ENCODE measurements at regions not wholly inside any gene's neighbourhood (a gene's known extent, or its start where the extent isn't known, plus 50 kb on each side); places are given as distances from the start of the nearest gene placed in this dataset.

GRCh38 chr3:4151859-4152258, 151.3 kb upstream of the SETMAR start:
- no peak overlapping the region for H3K4me3 ChIP-seq (ENCODE audit: low read depth in 2 of 2, low read length in 1 of 2)
- CTCF ChIA-PET = no interaction called here
- no peaks in the 10 kb centered on the region for H4K20me1 ChIP-seq (ENCODE audit: insufficient read depth)
- no peaks in the 10 kb centered on the region for H3K9me2 ChIP-seq
- H3K36me3 ChIP-seq (replicated peaks in 1 of 2; ENCODE audit: control insufficient read depth in 1 of 2, insufficient read depth in 2 of 2, low read length in 1 of 2) = no peaks in the 10 kb centered on the region
- no peak for DNase-seq
- 9% methylated on average over 1 of the region's 1 CpG for WGBS (ENCODE audit: low lambda C conversion rate)
- no peaks in the 10 kb centered on the region for H3K9me3 ChIP-seq
- TF ChIP-seq MXI1 (IDR thresholded peaks at IDR 0.05; ENCODE audit: low read depth, low read length) (no peak), FOSL2 (IDR thresholded peaks at IDR 0.05; ENCODE audit: borderline replicate concordance, low read depth) (no peak), MEF2A (IDR thresholded peaks at IDR 0.05; ENCODE audit: borderline replicate concordance, low read depth) (no peak), MAX (IDR thresholded peaks at IDR 0.05; ENCODE audit: low read depth) (no peak), FOXJ3 (CRISPR knock-in tag; IDR thresholded peaks at IDR 0.05) (no peak), CHD2 (IDR thresholded peaks at IDR 0.05; ENCODE audit: low read length, partially characterized antibody) (no peak), TCF12 (IDR thresholded peaks at IDR 0.05) (no peak), USF1 (IDR thresholded peaks at IDR 0.05; ENCODE audit: borderline replicate concordance, low read depth) (no peak), NFIC (IDR thresholded peaks at IDR 0.05; ENCODE audit: borderline replicate concordance) (no peak), RAD21 (IDR thresholded peaks at IDR 0.05; ENCODE audit: low read length) (no peak), CTCF (IDR thresholded peaks at IDR 0.05) (no peak), POLR2AphosphoS5 (IDR thresholded peaks at IDR 0.05; ENCODE audit: low read depth, low read length) (no peak), SIN3A (IDR thresholded peaks at IDR 0.05; ENCODE audit: borderline replicate concordance, low read depth, low read length) (no peak), YY1 (IDR thresholded peaks at IDR 0.05; ENCODE audit: low read depth) (no peak), RXRA (IDR thresholded peaks at IDR 0.05; ENCODE audit: borderline replicate concordance, low read depth) (no peak), PBX3 (IDR thresholded peaks at IDR 0.05) (no peak), REST (IDR thresholded peaks at IDR 0.05; ENCODE audit: low read depth, low read length) (no peak), IRF3 (IDR thresholded peaks at IDR 0.05; ENCODE audit: low read depth, low read length) (no peak)
- POLR2A ChIA-PET = no interaction called here
- H3K4me2 ChIP-seq = no peak overlapping the region
- no peaks in the 10 kb centered on the region for H3K27me3 ChIP-seq (ENCODE audit: insufficient read depth)
- no peaks in the 10 kb centered on the region for H3K4me1 ChIP-seq (ENCODE audit: control insufficient read depth in 1 of 2, insufficient read depth in 2 of 2, low read depth in 1 of 2, low read length in 1 of 2)
- no peak overlapping the region for H3K27ac ChIP-seq (ENCODE audit: low read depth in 2 of 2, low read length in 1 of 2)
- no peak overlapping the region for H2AFZ ChIP-seq (ENCODE audit: low read depth)
- no peak overlapping the region for H3K9ac ChIP-seq
- H3F3A ChIP-seq (replicated peaks; ENCODE audit: insufficient read depth) = no peaks in the 10 kb centered on the region
- no peaks in the 10 kb centered on the region for H3K79me2 ChIP-seq (ENCODE audit: insufficient read depth)
